Caco-2 (cell line): ENCODE measurements at regions not wholly inside any gene's neighbourhood (a gene's known extent, or its start where the extent isn't known, plus 50 kb on each side); places are given as distances from the start of the nearest gene placed in this dataset.

Experiments used
- BruUV-seq: library from RNA; stranded (reverse); fragments of 400-500 nt; replicated peaks from 2 replicates; lab custom pipeline; 2021; lab: Mats Ljungman, UMichigan
- CTCF ChIA-PET: fragments of 300-600 bp; sonication (Branson Sonifier 250); formaldehyde crosslinking; loops from one replicate; lab custom pipeline; 2022; ENCODE audit warnings: antibody characterized with exemption; lab: Charles Lee
- POLR2A ChIA-PET: fragments of 300-600 bp; sonication (Branson Sonifier 250); formaldehyde crosslinking; loops from one replicate; lab custom pipeline; 2022; ENCODE audit warnings: antibody characterized with exemption; lab: Charles Lee
- DNase-seq, 2 experiments: peaks; one replicate each; pipeline versions ENCODE4 v3.0.0 to v3.0.0-alpha.2; 2020 to 2022
- H3K27me3 ChIP-seq: replicated peaks from 2 replicates; pipeline ENCODE4 v1.6.0; 2011; ENCODE audit warnings: low read length; ENCODE audit not compliant: control insufficient read depth, insufficient read depth
- H3K36me3 ChIP-seq: 2 replicates; pipeline ENCODE4 v1.5.1; 2011; ENCODE audit warnings: low read length; ENCODE audit not compliant: control insufficient read depth, insufficient read depth
- H3K4me1 ChIP-seq: fragments of 250-450 bp; sonication (Bioruptor Pico); 2 replicates; pipeline ENCODE4 v1.5.1; 2020; ENCODE audit warnings: mild to moderate bottlenecking
- H3K4me3 ChIP-seq: 2 replicates; pipeline ENCODE4 v1.5.1; 2011; ENCODE audit warnings: low read depth, mild to moderate bottlenecking, control low read depth, low read length
- H3K9me3 ChIP-seq: fragments of 250-450 bp; sonication (Bioruptor Pico); 2 replicates; pipeline ENCODE4 v1.5.1; 2020; ENCODE audit warnings: mild to moderate bottlenecking, moderate library complexity
- H3K27ac Mint-ChIP-seq: one replicate; pipeline ENCODE4 v1.8.0; 2022; ENCODE audit warnings: mixed read lengths; ENCODE audit not compliant: unreplicated experiment
- H3K27me3 Mint-ChIP-seq: one replicate; pipeline ENCODE4 v1.8.0; 2022; ENCODE audit warnings: mixed read lengths; ENCODE audit not compliant: insufficient read depth, unreplicated experiment
- H3K36me3 Mint-ChIP-seq: one replicate; pipeline ENCODE4 v1.8.0; 2022; ENCODE audit warnings: mild to moderate bottlenecking, mixed read lengths; ENCODE audit not compliant: insufficient read depth, unreplicated experiment
- H3K4me1 Mint-ChIP-seq: one replicate; pipeline ENCODE4 v1.8.0; 2022; ENCODE audit warnings: low read depth, mixed read lengths; ENCODE audit not compliant: unreplicated experiment
- H3K4me3 Mint-ChIP-seq: one replicate; pipeline ENCODE4 v1.8.0; 2022; ENCODE audit warnings: mild to moderate bottlenecking, moderate library complexity, mixed read lengths; ENCODE audit not compliant: unreplicated experiment
- H3K9me3 Mint-ChIP-seq: one replicate; pipeline ENCODE4 v1.8.0; 2022; ENCODE audit warnings: mixed read lengths; ENCODE audit not compliant: unreplicated experiment
- intact Hi-C: fragments of 100-400 bp; cut with micrococcal nuclease; formaldehyde crosslinking; loops from one replicate; pipeline ENCODE4 v1.10.0; 2022; ENCODE audit not compliant: unreplicated experiment
- TF ChIP-seq, protein P1 (sequence below), 2 experiments: fragments of 200-600 bp in 1 of 2; IDR thresholded peaks; 1 replicate in 1 of 2; 2 replicates in 1 of 2; pipeline versions ENCODE4 v1.5.1 to v1.8.0; 2011 to 2022; ENCODE audit warnings: antibody characterized with exemption in 1 of 2, control low read depth in 1 of 2, inconsistent platforms in 1 of 2, low read depth in 1 of 2, low read length in 1 of 2, mild to moderate bottlenecking in 1 of 2, moderate library complexity in 1 of 2; ENCODE audit not compliant: insufficient read depth in 1 of 2, severe bottlenecking in 1 of 2, unreplicated experiment in 1 of 2

DNA sequence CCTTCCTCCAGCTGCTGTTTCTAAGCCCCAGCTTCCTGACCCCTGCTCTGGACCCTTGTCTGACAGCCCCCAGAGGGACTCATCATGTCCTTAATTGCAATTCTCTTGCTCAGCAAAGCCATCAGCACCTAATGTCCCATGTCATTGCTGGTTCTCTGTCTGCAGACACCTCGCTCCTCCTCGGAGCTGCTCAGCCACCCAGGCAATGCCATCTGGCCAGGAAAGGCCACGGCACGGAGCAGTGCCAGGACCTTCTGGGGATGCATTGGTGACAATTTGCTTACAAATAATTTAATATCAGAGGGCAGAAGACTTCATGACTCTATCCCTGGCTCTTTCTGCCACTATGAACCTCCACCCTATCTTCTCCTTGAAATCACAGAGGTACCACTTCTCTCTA, 107.0 kb upstream of the THY1 start:
- Mint-ChIP-seq H3K27ac (no peak overlapping the region), H3K27me3 (peaks cover 11% of the 10 kb centered on the region), H3K36me3 (no peaks in the 10 kb centered on the region), H3K4me1 (peaks cover 19% of the 10 kb centered on the region), H3K9me3 (no peaks in the 10 kb centered on the region), H3K4me3 (no peak overlapping the region)
- ChIA-PET POLR2A (no interaction called here), CTCF (interaction anchor here (0.6 to 0.7 kb wide), 2 partner anchors 95 to 121 kb away, joined by 3 to 6 read pairs; no protein-coding TSS in a partner anchor)
- no peaks in the 10 kb centered on the region for H3K27me3 ChIP-seq
- no peaks in the 10 kb centered on the region for H3K36me3 ChIP-seq
- TF ChIP-seq, protein P1, sequence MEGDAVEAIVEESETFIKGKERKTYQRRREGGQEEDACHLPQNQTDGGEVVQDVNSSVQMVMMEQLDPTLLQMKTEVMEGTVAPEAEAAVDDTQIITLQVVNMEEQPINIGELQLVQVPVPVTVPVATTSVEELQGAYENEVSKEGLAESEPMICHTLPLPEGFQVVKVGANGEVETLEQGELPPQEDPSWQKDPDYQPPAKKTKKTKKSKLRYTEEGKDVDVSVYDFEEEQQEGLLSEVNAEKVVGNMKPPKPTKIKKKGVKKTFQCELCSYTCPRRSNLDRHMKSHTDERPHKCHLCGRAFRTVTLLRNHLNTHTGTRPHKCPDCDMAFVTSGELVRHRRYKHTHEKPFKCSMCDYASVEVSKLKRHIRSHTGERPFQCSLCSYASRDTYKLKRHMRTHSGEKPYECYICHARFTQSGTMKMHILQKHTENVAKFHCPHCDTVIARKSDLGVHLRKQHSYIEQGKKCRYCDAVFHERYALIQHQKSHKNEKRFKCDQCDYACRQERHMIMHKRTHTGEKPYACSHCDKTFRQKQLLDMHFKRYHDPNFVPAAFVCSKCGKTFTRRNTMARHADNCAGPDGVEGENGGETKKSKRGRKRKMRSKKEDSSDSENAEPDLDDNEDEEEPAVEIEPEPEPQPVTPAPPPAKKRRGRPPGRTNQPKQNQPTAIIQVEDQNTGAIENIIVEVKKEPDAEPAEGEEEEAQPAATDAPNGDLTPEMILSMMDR (IDR thresholded peaks at IDR 0.05; ENCODE audit: insufficient read depth in 1 of 2, low read depth in 1 of 2, low read length in 1 of 2, severe bottlenecking in 1 of 2, unreplicated experiment in 1 of 2): no peak
- no TSS peak for BruUV-seq
- DNase-seq: no peak
- peaks cover 14% of the 10 kb centered on the region for H3K4me1 ChIP-seq
- intact Hi-C loops: no loop called here
- H3K9me3 ChIP-seq: no peaks in the 10 kb centered on the region
- H3K4me3 ChIP-seq: no peak overlapping the region

DNA sequence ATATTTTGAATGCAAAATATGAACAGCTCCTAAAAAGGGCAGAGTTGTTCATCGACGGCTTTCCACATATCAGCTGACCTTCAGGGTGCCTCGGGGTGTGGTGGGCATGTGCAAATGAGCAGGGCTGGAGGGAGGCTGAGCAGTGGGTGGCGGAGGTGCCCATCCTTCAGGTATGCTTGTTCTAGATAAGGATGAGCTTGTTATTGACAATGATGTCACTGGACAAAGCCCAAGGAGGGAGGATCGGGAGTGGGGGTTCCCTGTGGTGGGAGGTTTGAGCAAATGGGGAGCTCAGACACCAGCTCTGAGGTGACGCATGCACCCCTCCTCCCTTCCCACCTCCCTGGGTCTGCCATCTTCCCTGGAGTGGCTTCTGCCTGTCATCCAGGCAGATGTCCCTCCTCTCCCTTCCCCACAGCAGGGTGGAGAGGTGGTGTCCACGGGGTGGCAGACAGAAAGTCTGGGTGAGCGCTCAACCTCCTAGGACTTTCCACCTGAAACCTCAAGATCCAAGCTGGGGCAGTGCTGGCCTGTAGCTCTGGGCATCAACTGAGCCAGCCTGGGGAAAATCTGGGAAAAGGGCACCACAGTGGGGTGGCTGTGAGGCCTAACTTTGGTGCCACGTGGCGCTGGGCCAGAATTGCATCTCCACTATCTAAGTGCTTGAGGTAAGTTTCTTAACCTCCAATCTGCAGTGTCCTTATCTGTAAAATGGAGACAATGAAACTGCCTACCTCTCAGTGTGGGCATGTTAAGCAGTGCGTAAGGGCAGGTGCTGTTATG, 106.3 kb upstream of the THY1 start:
- Histone ChIP-seq H3K4me1 (peaks cover 14% of the 10 kb centered on the region), H3K36me3 (no peaks in the 10 kb centered on the region), H3K4me3 (no peak overlapping the region), H3K27me3 (no peaks in the 10 kb centered on the region), H3K9me3 (no peaks in the 10 kb centered on the region)
- intact Hi-C loops: no loop called here
- H3K36me3 Mint-ChIP-seq: no peaks in the 10 kb centered on the region
- CTCF ChIA-PET: interaction anchor here (0.7 to 1.2 kb wide), 2 partner anchors 55 to 122 kb away, joined by 3 to 6 read pairs; no protein-coding TSS in a partner anchor
- no TSS peak for BruUV-seq
- H3K4me1 Mint-ChIP-seq: peaks cover 19% of the 10 kb centered on the region
- H3K27ac Mint-ChIP-seq: no peak overlapping the region
- POLR2A ChIA-PET: no interaction called here
- no peaks in the 10 kb centered on the region for H3K9me3 Mint-ChIP-seq
- TF ChIP-seq, protein P1 (IDR thresholded peaks at IDR 0.05; ENCODE audit: insufficient read depth in 1 of 2, low read depth in 1 of 2, low read length in 1 of 2, severe bottlenecking in 1 of 2, unreplicated experiment in 1 of 2): no peak
- DNase-seq: peak in 1 of 2 experiments; percentile 31
- H3K4me3 Mint-ChIP-seq: no peak overlapping the region
- peaks cover 12% of the 10 kb centered on the region for H3K27me3 Mint-ChIP-seq

DNA sequence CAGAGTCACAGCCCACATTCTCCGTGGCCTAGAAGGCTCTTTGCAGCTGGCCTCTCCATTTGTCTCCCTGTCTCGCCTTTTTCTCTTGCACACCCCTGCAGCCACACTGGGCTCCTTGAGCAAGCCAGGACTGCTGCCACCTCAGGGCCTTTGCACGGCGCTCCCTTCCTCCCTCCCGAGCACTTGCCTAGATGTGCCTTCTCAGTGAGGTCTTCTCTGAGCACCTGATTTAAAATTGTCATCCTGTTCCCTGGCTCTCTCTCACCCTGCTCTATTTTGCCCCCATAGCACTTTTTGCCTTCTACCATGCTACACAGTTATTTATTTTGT, 102.9 kb upstream of the THY1 start:
- no peaks in the 10 kb centered on the region for H3K9me3 ChIP-seq
- Mint-ChIP-seq H3K4me3 (no peak overlapping the region), H3K9me3 (no peaks in the 10 kb centered on the region), H3K36me3 (no peaks in the 10 kb centered on the region), H3K4me1 (peaks cover 16% of the 10 kb centered on the region), H3K27me3 (peaks cover 28% of the 10 kb centered on the region), H3K27ac (no peak overlapping the region)
- TF ChIP-seq, protein P1 (IDR thresholded peaks at IDR 0.05; ENCODE audit: insufficient read depth in 1 of 2, low read depth in 1 of 2, low read length in 1 of 2, severe bottlenecking in 1 of 2, unreplicated experiment in 1 of 2): no peak
- H3K4me3 ChIP-seq: no peak overlapping the region
- BruUV-seq: no TSS peak
- H3K36me3 ChIP-seq: no peaks in the 10 kb centered on the region
- peaks cover 10% of the 10 kb centered on the region for H3K4me1 ChIP-seq
- DNase-seq: peak in 1 of 2 experiments; percentile 25
- ChIA-PET CTCF (interaction anchor here (1.7 kb wide), 1 partner anchor 8 kb away, joined by 4 read pairs; no protein-coding TSS in a partner anchor), POLR2A (no interaction called here)
- H3K27me3 ChIP-seq: no peaks in the 10 kb centered on the region
- intact Hi-C loops: no loop called here
